SH-SY5Y (cell line): ENCODE measurements at regions not wholly inside any gene's neighbourhood (a gene's known extent, or its start where the extent isn't known, plus 50 kb on each side); places are given as distances from the start of the nearest gene placed in this dataset.

Experiments
- GATA2 ChIP-seq: IDR thresholded peaks from 2 replicates; pipeline ENCODE4 v1.6.1; 2011; ENCODE audit warnings: mild to moderate bottlenecking, low read depth, low read length
- GATA3 ChIP-seq: IDR thresholded peaks from 2 replicates; pipeline ENCODE4 v1.6.1; 2011; ENCODE audit warnings: low read depth, mild to moderate bottlenecking, low read length, moderate library complexity

DNA sequence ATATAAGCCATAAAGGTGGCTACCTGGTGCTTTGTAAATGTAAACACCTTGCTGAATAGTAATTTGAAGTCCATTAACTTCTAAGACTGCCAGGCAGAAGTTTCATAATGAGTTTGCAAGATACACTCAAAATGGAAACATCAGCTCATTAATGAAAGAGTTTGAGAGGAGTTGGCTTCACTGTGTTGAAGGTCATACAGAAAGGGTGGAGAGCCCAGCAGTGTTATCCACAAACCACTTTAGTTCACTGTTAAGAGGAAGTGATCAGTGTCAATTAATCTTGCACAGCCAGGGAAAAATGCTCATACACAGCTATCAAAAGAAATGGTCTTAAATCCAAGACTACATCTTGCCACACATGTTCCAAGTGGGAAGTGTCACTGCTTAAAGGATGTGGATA lies 689.4 kb downstream of the JRKL start:
- TF ChIP-seq GATA2, result no peak
- no peak for TF ChIP-seq GATA3
